GM12874 (cell line): ENCODE measurements at regions not wholly inside any gene's neighbourhood (a gene's known extent, or its start where the extent isn't known, plus 50 kb on each side); places are given as distances from the start of the nearest gene placed in this dataset.

Experiments
- CTCF ChIP-seq: IDR thresholded peaks from 2 replicates; pipeline ENCODE4 v1.5.1; 2011; ENCODE audit warnings: low read depth, mild to moderate bottlenecking, control low read depth, low read length, moderate library complexity; ENCODE audit not compliant: insufficient read depth

GRCh38 chr16:86664522-86665318 is 86.4 kb downstream of the FOXL1 start:
- TF ChIP-seq CTCF = no peak

- TF ChIP-seq CTCF = no peak
These were observed 86.9 kb downstream of the FOXL1 start for GRCh38 chr16:86665319-86665675.

GRCh38 chr16:86665929-86666328 is 87.6 kb downstream of the FOXL1 start:
- no peak for TF ChIP-seq CTCF

GRCh38 chr16:86667035-86667434 is 88.7 kb downstream of the FOXL1 start:
- no peak for TF ChIP-seq CTCF

GRCh38 chr16:86668136-86668910 is 90.0 kb downstream of the FOXL1 start:
- TF ChIP-seq CTCF = no peak

GRCh38 chr16:86669285-86669805 is 91.0 kb downstream of the FOXL1 start:
- TF ChIP-seq CTCF = no peak

GRCh38 chr16:86669937-86670749 is 91.8 kb downstream of the FOXL1 start:
- TF ChIP-seq CTCF = no peak
